CD4-positive, alpha-beta T cell (primary cell): ENCODE measurements at regions not wholly inside any gene's neighbourhood (a gene's known extent, or its start where the extent isn't known, plus 50 kb on each side); places are given as distances from the start of the nearest gene placed in this dataset.

Experiments
- ATAC-seq: fragments of 200-7000 bp; cut with Tn5 transposase; one replicate; pipeline ENCODE4 v1.10.0; 2022; ENCODE audit warnings: mild to moderate bottlenecking; ENCODE audit not compliant: poor library complexity
- CTCF ChIA-PET: fragments of 350-600 bp; sonication (Branson Sonifier 250); formaldehyde crosslinking; loops from one replicate; lab custom pipeline; 2021; ENCODE audit warnings: antibody characterized with exemption, inconsistent platforms; lab: Charles Lee
- POLR2A ChIA-PET: fragments of 350-600 bp; sonication (Branson Sonifier 250); formaldehyde crosslinking; loops from one replicate; lab custom pipeline; 2021; ENCODE audit warnings: antibody characterized with exemption, inconsistent platforms; lab: Charles Lee
- DNase-seq, 14 experiments: peaks; one replicate each; pipeline ENCODE4 v3.0.0-alpha.2; 2013 to 2020; ENCODE audit warnings: mixed read lengths in 2 of 14
- H3K27ac ChIP-seq, 2 donors: one replicate each; pipeline versions ENCODE4 v1.5.1 to v1.7.0; 2013; ENCODE audit warnings: low read length in 2 of 2, low read depth in 1 of 2, mild to moderate bottlenecking in 1 of 2
- H3K27me3 ChIP-seq, 2 experiments: 1 replicate in 1 of 2; 2 replicates in 1 of 2; pipeline versions ENCODE4 v1.6.1 to v1.7.0; 2013; ENCODE audit warnings: low read length in 2 of 2, control low read depth in 1 of 2, mild to moderate bottlenecking in 1 of 2, moderate library complexity in 1 of 2; ENCODE audit not compliant: insufficient read depth in 2 of 2, control insufficient read depth in 1 of 2
- H3K36me3 ChIP-seq: one replicate; pipeline ENCODE4 v1.6.1; 2013; ENCODE audit warnings: low read length, control low read depth; ENCODE audit not compliant: insufficient read depth
- H3K4me1 ChIP-seq: one replicate; pipeline ENCODE4 v1.6.1; 2013; ENCODE audit warnings: low read length, control low read depth; ENCODE audit not compliant: insufficient read depth
- H3K4me3 ChIP-seq: one replicate; pipeline ENCODE4 v1.5.1; 2013; ENCODE audit warnings: mild to moderate bottlenecking, low read length, moderate library complexity
- H3K9me3 ChIP-seq, 2 experiments: 1 replicate in 1 of 2; 2 replicates in 1 of 2; pipeline versions ENCODE4 v1.6.1 to v1.7.0; 2013; ENCODE audit warnings: low read length in 2 of 2, mild to moderate bottlenecking in 2 of 2, control low read depth in 1 of 2, moderate library complexity in 1 of 2; ENCODE audit not compliant: control insufficient read depth in 1 of 2, insufficient read depth in 1 of 2
- H3K27ac Mint-ChIP-seq: one replicate; pipeline ENCODE4 v1.8.0; 2020; ENCODE audit warnings: mixed read lengths
- H3K27me3 Mint-ChIP-seq: one replicate; pipeline ENCODE4 v1.8.0; 2021; ENCODE audit warnings: mixed read lengths
- H3K36me3 Mint-ChIP-seq: one replicate; pipeline ENCODE4 v1.8.0; 2021; ENCODE audit warnings: low read depth, mixed read lengths
- H3K4me1 Mint-ChIP-seq: one replicate; pipeline ENCODE4 v1.8.0; 2021; ENCODE audit warnings: low read depth, mixed read lengths
- H3K4me3 Mint-ChIP-seq: one replicate; pipeline ENCODE4 v1.8.0; 2020; ENCODE audit warnings: mild to moderate bottlenecking, mixed read lengths
- H3K9me3 Mint-ChIP-seq: one replicate; pipeline ENCODE4 v1.8.0; 2020; ENCODE audit warnings: mixed read lengths
- intact Hi-C, 2 experiments: fragments of 100-400 bp; cut with DNase I in 1 of 2; cut with micrococcal nuclease in 1 of 2; formaldehyde crosslinking; loops; one replicate each; pipeline versions ENCODE4 v1.15.1 to v1.9.0; 2023 to 2025; cut with DNase I, micrococcal nuclease
- TF ChIP-seq, protein P1 (sequence below): fragments of 200-600 bp; IDR thresholded peaks from one replicate; pipeline ENCODE4 v1.8.0; 2022; ENCODE audit warnings: antibody characterized with exemption, mild to moderate bottlenecking

DNA sequence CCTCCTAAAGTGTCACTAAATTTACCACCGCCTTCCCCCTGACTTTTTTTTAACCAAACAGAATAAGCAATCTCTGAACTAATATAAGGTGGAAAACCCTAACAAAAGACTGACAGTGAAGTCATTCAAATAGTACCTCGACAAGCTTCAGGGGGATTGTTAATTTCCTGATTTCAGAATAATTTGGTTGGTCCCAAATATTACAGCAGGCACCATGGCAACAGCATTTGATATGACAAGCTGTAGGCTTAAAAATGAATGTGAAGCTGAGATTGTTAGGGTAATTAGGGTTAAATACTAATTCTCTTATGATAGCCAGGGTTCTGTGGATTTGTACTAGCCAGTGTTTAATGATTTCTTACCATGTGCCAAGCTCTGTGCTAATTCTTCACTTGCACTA lies 63.5 kb upstream of the GOLGA8B start:
- no peak for DNase-seq
- ChIA-PET CTCF (no interaction called here), POLR2A (no interaction called here)
- Histone ChIP-seq H3K9me3 (no peaks in the 10 kb centered on the region), H3K4me3 (no peak overlapping the region), H3K27me3 (peaks cover 6 to 13% of the 10 kb centered on the region in 2 experiments), H3K36me3 (no peaks in the 10 kb centered on the region), H3K4me1 (no peaks in the 10 kb centered on the region), H3K27ac (no peak overlapping the region)
- no peaks in the 10 kb centered on the region for H3K9me3 Mint-ChIP-seq
- peaks cover 31% of the 10 kb centered on the region for H3K27me3 Mint-ChIP-seq
- H3K36me3 Mint-ChIP-seq: no peaks in the 10 kb centered on the region
- H3K4me3 Mint-ChIP-seq: no peak overlapping the region
- intact Hi-C loops: no loop called here
- no peak overlapping the region for H3K27ac Mint-ChIP-seq
- ATAC-seq: no peak
- H3K4me1 Mint-ChIP-seq: no peaks in the 10 kb centered on the region
- TF ChIP-seq, protein P1, sequence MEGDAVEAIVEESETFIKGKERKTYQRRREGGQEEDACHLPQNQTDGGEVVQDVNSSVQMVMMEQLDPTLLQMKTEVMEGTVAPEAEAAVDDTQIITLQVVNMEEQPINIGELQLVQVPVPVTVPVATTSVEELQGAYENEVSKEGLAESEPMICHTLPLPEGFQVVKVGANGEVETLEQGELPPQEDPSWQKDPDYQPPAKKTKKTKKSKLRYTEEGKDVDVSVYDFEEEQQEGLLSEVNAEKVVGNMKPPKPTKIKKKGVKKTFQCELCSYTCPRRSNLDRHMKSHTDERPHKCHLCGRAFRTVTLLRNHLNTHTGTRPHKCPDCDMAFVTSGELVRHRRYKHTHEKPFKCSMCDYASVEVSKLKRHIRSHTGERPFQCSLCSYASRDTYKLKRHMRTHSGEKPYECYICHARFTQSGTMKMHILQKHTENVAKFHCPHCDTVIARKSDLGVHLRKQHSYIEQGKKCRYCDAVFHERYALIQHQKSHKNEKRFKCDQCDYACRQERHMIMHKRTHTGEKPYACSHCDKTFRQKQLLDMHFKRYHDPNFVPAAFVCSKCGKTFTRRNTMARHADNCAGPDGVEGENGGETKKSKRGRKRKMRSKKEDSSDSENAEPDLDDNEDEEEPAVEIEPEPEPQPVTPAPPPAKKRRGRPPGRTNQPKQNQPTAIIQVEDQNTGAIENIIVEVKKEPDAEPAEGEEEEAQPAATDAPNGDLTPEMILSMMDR: no peak

DNA sequence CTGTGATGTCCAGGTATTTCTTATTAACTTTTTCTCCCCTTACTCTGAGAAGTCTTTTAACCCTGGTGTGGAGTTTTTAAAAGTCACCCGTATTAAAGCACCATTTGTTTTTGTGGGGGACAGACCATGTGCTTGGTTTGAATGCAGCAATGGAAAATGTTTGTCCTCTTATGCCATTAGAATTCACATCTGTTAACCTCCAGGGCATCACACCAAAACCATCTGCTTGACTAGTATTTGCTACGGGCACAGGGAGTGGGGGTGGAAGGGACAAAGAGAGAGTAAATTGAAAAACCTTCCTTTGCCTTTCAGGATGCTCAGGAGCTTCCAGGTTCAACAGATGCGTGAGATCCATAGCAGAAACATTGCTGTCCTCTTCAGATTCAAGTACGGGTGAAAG lies 61.4 kb upstream of the GOLGA8B start:
- H3K36me3 Mint-ChIP-seq: no peaks in the 10 kb centered on the region
- TF ChIP-seq, protein P1: no peak
- no peak overlapping the region for H3K4me3 ChIP-seq
- H3K27me3 ChIP-seq: peaks cover 6 to 13% of the 10 kb centered on the region in 2 experiments
- no peaks in the 10 kb centered on the region for H3K36me3 ChIP-seq
- H3K27ac Mint-ChIP-seq: no peak overlapping the region
- H3K27me3 Mint-ChIP-seq: peaks cover 37% of the 10 kb centered on the region
- CTCF ChIA-PET: no interaction called here
- ATAC-seq (no peak), DNase-seq (no peak)
- intact Hi-C loops: no loop called here
- H3K4me3 Mint-ChIP-seq: no peak overlapping the region
- no peaks in the 10 kb centered on the region for H3K9me3 Mint-ChIP-seq
- POLR2A ChIA-PET: no interaction called here
- no peaks in the 10 kb centered on the region for H3K4me1 Mint-ChIP-seq
- no peak overlapping the region for H3K27ac ChIP-seq
- H3K9me3 ChIP-seq: no peaks in the 10 kb centered on the region
- no peaks in the 10 kb centered on the region for H3K4me1 ChIP-seq

DNA sequence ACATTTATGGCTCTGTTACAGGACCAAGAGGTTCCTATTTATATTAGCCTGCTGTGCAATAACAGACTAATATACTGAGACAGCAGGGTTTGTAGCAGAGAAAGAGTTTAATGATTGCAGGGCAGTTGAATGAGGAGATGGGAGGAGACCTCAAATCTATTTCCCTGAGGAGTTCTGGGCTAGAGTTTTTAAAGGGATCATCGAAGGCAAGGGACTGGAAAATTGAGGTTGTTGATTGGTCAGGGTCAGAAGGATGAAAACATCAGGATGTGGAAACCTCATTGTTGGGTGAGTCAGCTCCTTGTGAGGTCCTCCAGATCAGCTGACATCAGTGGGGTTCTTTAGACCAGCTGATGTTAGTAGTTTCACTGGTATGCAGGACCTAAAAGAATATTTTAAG lies 60.6 kb upstream of the GOLGA8B start:
- H3K27ac Mint-ChIP-seq: no peak overlapping the region
- DNase-seq (no peak), ATAC-seq (no peak)
- H3K9me3 Mint-ChIP-seq: no peaks in the 10 kb centered on the region
- intact Hi-C loops: no loop called here
- H3K27me3 Mint-ChIP-seq: peaks cover 40% of the 10 kb centered on the region
- peaks cover 6 to 13% of the 10 kb centered on the region in 2 experiments for H3K27me3 ChIP-seq
- no peaks in the 10 kb centered on the region for H3K4me1 Mint-ChIP-seq
- H3K4me3 Mint-ChIP-seq: no peak overlapping the region
- no peaks in the 10 kb centered on the region for H3K4me1 ChIP-seq
- H3K9me3 ChIP-seq: no peaks in the 10 kb centered on the region
- no peak overlapping the region for H3K27ac ChIP-seq
- TF ChIP-seq, protein P1: no peak
- H3K36me3 ChIP-seq: no peaks in the 10 kb centered on the region
- ChIA-PET CTCF (no interaction called here), POLR2A (no interaction called here)
- no peak overlapping the region for H3K4me3 ChIP-seq
- no peaks in the 10 kb centered on the region for H3K36me3 Mint-ChIP-seq
